ENCODE measurements at regions not wholly inside any gene's neighbourhood (a gene's known extent, or its start where the extent isn't known, plus 50 kb on each side); places are given as distances from the start of the nearest gene placed in this dataset.
A peak's percentile ranks its signal among the peaks of the same experiment; 100 is the strongest.

GRCh38 chr14:61149896-61150295 is 131.2 kb downstream of the TMEM30B start:
- Histone ChIP-seq H3K27me3 (ENCODE audit: low read depth) (peaks cover 4% of the 10 kb centered on the region), H3K9me3 (replicated peaks) (no peaks in the 10 kb centered on the region), H3K4me1 (peaks cover 3% of the 10 kb centered on the region), H3K4me3 (no peak overlapping the region), H3K36me3 (no peaks in the 10 kb centered on the region), H3K27ac (replicated peaks) (no peak overlapping the region)
- DNase-seq, result no peak
- intact Hi-C loops (cut with micrococcal nuclease), result no loop called here
- no peak for TF ChIP-seq CTCF (IDR thresholded peaks at IDR 0.05; ENCODE audit: borderline replicate concordance)

DNA sequence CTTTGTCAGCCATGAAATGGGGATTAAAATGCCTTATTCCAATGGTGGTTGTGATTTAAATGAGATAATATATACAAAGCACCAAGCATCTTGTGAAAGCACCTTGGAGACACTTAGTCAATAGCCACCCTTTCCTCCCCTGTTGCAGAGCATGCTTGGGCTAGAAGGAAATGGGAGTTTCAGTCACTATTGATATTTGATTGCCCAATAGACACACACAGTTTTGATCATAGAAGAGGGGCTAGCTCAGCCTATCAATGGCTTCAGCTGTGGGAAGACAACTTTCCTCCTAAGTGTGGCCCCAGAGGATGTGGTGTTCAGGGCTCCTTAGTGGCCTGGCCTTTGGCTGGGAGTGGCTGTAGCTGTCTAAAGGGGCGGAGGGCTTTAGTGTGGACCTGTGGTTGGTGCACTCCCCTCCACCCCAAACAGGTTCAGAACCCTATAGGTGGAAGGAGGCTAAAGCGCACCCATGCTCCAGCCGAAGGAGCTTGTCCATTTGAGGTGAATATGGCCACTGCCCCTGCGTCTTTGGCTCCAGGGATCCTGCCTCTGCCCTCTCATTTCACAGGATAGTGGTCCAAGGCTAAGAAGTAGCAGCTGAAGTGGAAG is 132.3 kb downstream of the TMEM30B start:
- no peak overlapping the region for H3K27ac ChIP-seq (replicated peaks)
- peaks cover 10% of the 10 kb centered on the region for H3K9me3 ChIP-seq (replicated peaks)
- H3K4me3 ChIP-seq, result no peak overlapping the region
- H3K27me3 ChIP-seq (ENCODE audit: low read depth), result peaks cover 4% of the 10 kb centered on the region
- no peaks in the 10 kb centered on the region for H3K36me3 ChIP-seq
- intact Hi-C loops (cut with micrococcal nuclease), result no loop called here
- TF ChIP-seq CTCF (IDR thresholded peaks at IDR 0.05; ENCODE audit: borderline replicate concordance), result no peak
- H3K4me1 ChIP-seq, result peaks cover 4% of the 10 kb centered on the region
- DNase-seq, result no peak

DNA sequence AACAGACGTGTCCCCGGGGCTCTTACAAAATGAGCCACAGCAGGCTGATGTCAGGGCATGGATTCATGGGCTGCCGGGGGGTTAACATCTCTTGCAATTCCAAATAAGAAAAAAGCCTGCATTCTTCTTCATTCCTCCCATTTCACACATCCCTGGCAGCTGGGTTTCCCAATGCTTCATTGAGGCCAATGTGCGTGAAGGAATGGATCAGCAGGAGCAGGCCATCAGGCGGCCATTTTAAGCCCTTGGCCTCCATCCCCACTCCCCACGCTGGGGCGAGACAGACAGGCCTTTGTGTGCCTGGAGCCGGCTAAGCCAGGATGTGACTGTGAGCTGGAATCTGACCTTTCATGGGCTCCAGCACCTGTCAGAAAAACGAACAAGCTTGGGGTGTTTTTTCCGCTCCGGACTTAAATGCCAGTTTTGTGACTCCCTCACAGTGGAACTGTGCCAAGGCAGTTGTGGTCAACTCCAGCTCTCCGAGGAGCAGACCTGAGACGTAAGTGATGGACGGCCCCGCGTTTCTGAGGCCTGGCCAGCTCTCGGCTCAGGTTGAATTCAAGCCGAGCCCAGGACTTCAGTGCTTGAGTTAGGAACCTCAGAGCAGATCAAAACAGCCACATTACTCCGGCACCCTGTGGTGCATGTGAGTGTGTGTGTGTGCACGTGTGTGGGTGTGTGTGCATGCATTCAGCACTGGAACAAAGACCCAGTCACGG is 133.1 kb downstream of the TMEM30B start:
- no peak overlapping the region for H3K4me3 ChIP-seq
- peak overlapping the region; percentile 55 for H3K27ac ChIP-seq (replicated peaks)
- intact Hi-C loops (cut with micrococcal nuclease), result no loop called here
- H3K27me3 ChIP-seq (ENCODE audit: low read depth), result peaks cover 4% of the 10 kb centered on the region
- no peak for DNase-seq
- H3K9me3 ChIP-seq (replicated peaks), result peaks cover 17% of the 10 kb centered on the region
- no peak for TF ChIP-seq CTCF (IDR thresholded peaks at IDR 0.05; ENCODE audit: borderline replicate concordance)
- peaks cover 4% of the 10 kb centered on the region for H3K4me1 ChIP-seq
- H3K36me3 ChIP-seq, result no peaks in the 10 kb centered on the region

DNA sequence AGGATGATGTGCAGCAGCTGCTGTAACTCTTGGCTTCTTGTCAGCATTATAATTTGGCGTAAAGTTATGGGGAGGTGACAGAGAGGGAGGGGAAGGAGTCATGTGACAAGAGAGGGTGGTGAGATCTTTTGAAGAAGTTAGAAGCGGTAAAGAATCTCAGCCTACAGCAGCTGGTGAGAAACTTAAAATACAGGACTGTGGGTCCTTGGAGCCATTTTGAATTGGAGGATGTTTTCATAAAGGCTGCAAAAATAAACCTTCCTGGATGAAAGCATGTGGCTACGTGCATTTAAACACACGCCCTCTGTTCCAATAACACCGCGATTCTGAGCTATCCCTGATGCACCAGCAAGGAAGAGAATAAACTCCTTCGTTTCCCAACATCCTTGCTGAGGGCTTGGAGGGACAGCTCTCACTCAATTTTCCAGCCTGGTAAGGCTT is 133.7 kb downstream of the TMEM30B start:
- Histone ChIP-seq H3K27ac (replicated peaks) (peak overlapping the region; percentile 55), H3K4me3 (no peak overlapping the region), H3K36me3 (no peaks in the 10 kb centered on the region), H3K27me3 (ENCODE audit: low read depth) (no peaks in the 10 kb centered on the region), H3K4me1 (peaks cover 4% of the 10 kb centered on the region), H3K9me3 (replicated peaks) (peaks cover 17% of the 10 kb centered on the region)
- TF ChIP-seq CTCF (IDR thresholded peaks at IDR 0.05; ENCODE audit: borderline replicate concordance), result no peak
- intact Hi-C loops (cut with micrococcal nuclease), result no loop called here
- DNase-seq, result no peak

DNA sequence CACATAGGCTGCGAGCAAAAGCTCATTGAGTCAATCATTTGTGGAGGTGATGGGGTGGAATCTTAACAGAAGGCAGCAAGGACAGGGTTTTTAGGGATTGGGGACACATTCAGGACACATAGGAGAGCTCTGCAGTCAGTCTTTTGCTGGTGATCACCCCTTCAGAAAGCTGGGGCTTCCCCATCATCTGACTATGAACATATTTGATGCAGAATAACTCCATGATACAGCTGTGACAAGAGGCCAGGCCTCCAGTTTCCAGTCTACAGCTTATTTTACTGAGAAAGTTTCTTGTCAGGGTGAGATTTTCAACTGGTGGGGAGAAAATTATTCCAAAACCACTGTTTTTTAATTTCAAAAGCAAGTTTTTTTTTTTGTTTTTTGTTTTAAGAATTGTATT is 134.2 kb downstream of the TMEM30B start:
- no peak for TF ChIP-seq CTCF (IDR thresholded peaks at IDR 0.05; ENCODE audit: borderline replicate concordance)
- Histone ChIP-seq H3K27me3 (ENCODE audit: low read depth) (no peaks in the 10 kb centered on the region), H3K4me1 (peaks cover 4% of the 10 kb centered on the region), H3K27ac (replicated peaks) (no peak overlapping the region), H3K36me3 (no peaks in the 10 kb centered on the region), H3K4me3 (no peak overlapping the region), H3K9me3 (replicated peaks) (peaks cover 17% of the 10 kb centered on the region)
- intact Hi-C loops (cut with micrococcal nuclease), result no loop called here
- DNase-seq, result no peak
